ENCODE measurements at regions not wholly inside any gene's neighbourhood (a gene's known extent, or its start where the extent isn't known, plus 50 kb on each side); places are given as distances from the start of the nearest gene placed in this dataset.

- no peak for TF ChIP-seq CTCF (IDR thresholded peaks at IDR 0.05; ENCODE audit: poor library complexity, severe bottlenecking)
- TF ChIP-seq RAD21 (conservative IDR thresholded peaks at IDR 0.05), result no peak
- no peak for TF ChIP-seq EZH2 (IDR thresholded peaks at IDR 0.05; ENCODE audit: borderline replicate concordance, insufficient read depth, low read length, poor library complexity, severe bottlenecking)
- no peak for TF ChIP-seq REST (IDR thresholded peaks at IDR 0.05; ENCODE audit: borderline replicate concordance)
- TF ChIP-seq POLR2AphosphoS5 (IDR thresholded peaks at IDR 0.05), result no peak
- TF ChIP-seq EP300 (conservative IDR thresholded peaks at IDR 0.05; ENCODE audit: poor library complexity, severe bottlenecking), result no peak
- TF ChIP-seq TAF1 (IDR thresholded peaks at IDR 0.05; ENCODE audit: low read depth), result no peak
Measured at GRCh38 chr12:90897986-90898385, 57.0 kb downstream of the CCER1 start.

All from neural cell (in vitro differentiated cells).